ENCODE measurements at regions not wholly inside any gene's neighbourhood (a gene's known extent, or its start where the extent isn't known, plus 50 kb on each side); places are given as distances from the start of the nearest gene placed in this dataset.

DNA sequence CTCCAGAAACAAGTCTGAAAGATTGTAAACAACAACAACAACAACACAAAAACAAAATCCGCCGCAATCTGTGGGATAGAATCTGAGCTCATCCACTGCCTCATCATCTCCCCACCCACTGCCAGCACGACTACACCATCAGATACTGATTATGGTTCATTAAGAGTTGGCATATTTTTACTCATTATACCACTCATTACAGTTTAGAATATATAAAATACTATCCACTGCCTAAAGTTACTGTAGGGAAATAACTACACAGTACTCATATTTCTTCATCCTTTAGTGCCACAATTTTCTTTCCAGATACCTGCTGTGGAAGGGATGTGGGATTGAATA, 152.5 kb upstream of the PEX5L start:
- TF ChIP-seq, protein P1, sequence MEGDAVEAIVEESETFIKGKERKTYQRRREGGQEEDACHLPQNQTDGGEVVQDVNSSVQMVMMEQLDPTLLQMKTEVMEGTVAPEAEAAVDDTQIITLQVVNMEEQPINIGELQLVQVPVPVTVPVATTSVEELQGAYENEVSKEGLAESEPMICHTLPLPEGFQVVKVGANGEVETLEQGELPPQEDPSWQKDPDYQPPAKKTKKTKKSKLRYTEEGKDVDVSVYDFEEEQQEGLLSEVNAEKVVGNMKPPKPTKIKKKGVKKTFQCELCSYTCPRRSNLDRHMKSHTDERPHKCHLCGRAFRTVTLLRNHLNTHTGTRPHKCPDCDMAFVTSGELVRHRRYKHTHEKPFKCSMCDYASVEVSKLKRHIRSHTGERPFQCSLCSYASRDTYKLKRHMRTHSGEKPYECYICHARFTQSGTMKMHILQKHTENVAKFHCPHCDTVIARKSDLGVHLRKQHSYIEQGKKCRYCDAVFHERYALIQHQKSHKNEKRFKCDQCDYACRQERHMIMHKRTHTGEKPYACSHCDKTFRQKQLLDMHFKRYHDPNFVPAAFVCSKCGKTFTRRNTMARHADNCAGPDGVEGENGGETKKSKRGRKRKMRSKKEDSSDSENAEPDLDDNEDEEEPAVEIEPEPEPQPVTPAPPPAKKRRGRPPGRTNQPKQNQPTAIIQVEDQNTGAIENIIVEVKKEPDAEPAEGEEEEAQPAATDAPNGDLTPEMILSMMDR (IDR thresholded peaks at IDR 0.05), result no peak
- TF ChIP-seq POLR2AphosphoS5 (IDR thresholded peaks at IDR 0.05) (no peak), POLR2A (IDR thresholded peaks at IDR 0.05) (no peak)
